ENCODE measurements at regions not wholly inside any gene's neighbourhood (a gene's known extent, or its start where the extent isn't known, plus 50 kb on each side); places are given as distances from the start of the nearest gene placed in this dataset.
A peak's percentile ranks its signal among the peaks of the same experiment; 100 is the strongest.

DNA sequence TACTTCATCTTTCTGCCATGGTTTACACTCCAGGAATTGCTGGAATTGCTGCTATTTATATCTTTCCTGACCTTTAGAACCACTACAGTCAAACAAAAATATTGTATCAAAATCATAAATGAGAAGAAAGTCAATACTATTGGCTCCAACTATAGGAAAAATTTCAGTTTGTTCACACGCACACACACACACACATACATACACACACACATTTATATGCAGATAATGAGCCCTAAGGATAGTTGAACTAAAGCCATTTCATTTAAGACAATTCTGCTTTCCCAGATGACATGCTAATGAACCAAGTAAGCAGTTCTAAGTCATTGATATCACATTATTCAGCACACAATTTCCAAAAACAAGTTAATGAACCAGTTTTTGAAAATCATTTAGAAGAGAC is 627.3 kb downstream of the PLOD2 start:
- H3K4me3 ChIP-seq (ENCODE audit: low read depth, low read length), result no peak overlapping the region
- DNase-seq (ENCODE audit: low read depth), result no peak
- TF ChIP-seq, protein P1, sequence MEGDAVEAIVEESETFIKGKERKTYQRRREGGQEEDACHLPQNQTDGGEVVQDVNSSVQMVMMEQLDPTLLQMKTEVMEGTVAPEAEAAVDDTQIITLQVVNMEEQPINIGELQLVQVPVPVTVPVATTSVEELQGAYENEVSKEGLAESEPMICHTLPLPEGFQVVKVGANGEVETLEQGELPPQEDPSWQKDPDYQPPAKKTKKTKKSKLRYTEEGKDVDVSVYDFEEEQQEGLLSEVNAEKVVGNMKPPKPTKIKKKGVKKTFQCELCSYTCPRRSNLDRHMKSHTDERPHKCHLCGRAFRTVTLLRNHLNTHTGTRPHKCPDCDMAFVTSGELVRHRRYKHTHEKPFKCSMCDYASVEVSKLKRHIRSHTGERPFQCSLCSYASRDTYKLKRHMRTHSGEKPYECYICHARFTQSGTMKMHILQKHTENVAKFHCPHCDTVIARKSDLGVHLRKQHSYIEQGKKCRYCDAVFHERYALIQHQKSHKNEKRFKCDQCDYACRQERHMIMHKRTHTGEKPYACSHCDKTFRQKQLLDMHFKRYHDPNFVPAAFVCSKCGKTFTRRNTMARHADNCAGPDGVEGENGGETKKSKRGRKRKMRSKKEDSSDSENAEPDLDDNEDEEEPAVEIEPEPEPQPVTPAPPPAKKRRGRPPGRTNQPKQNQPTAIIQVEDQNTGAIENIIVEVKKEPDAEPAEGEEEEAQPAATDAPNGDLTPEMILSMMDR (IDR thresholded peaks at IDR 0.05; ENCODE audit: insufficient read depth, low read length), result no peak

DNA sequence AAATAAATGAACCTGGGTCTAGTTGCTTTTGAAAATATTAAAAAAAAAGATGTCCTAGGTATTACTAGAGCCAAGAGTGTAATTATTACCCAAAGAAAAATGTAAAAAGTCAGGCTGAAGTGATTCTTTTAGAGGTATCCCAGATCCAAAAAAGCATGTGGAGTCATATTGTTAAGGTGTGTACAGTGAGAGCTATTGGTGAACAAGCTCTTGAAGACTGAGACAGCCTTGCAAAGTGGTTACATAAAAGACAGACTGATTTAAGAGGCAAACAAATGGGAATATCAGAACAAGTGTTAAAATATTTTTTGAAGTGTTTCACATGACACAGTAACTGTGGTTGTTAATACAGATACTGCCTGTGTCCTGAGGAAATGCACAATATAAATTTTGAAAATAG is 624.5 kb downstream of the PLOD2 start:
- TF ChIP-seq, protein P1 (IDR thresholded peaks at IDR 0.05; ENCODE audit: insufficient read depth, low read length), result no peak
- H3K4me3 ChIP-seq (ENCODE audit: low read depth, low read length), result no peak overlapping the region
- no peak for DNase-seq (ENCODE audit: low read depth)

DNA sequence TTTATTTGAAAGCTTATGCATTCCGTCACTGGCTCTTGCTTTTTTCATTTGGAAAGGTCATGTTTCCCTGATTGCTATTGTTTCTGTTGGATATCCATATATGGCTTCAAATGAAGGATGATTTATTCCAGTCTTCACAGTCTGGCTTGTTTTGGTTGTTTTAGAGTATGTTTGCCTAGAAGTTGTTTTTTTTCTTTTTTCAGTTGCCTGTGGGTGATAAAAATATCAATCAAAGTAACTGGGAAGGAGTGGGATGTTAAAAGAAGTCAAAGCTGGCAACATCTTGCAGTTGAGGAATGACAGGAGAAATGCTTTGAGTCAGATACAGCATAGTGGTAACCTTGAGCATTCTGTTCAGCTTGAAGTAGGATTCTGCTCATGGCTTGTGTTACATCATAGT is 610.5 kb downstream of the PLOD2 start:
- TF ChIP-seq, protein P1 (IDR thresholded peaks at IDR 0.05; ENCODE audit: insufficient read depth, low read length), result no peak
- DNase-seq (ENCODE audit: low read depth), result no peak

DNA sequence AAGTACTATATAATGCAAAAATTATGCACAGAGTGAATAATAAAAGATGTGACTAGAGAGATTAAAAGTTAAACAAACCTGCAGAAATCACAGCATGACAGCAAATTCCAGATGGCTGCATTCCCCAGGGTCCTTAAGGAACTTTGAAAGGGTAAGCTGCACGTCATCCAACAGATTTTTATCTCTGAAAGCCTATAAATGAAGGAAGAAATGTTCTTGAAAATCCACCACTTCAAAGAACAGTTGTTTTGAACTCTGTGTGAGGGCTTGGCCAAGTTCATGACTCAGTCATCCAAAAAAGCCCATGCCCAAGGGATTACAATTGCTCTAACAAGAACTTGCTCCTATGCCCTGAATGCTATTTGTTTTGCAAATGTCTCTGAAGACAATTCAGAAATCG is 603.6 kb downstream of the PLOD2 start:
- peak; percentile 8 for DNase-seq (ENCODE audit: low read depth)
- TF ChIP-seq, protein P1 (IDR thresholded peaks at IDR 0.05; ENCODE audit: insufficient read depth, low read length), result no peak
- no peak overlapping the region for H3K4me3 ChIP-seq (ENCODE audit: low read depth, low read length)

More for the DNA sequence above, 610.5 kb downstream of the PLOD2 start:
- H3K4me3 ChIP-seq (ENCODE audit: low read depth, low read length), result no peak overlapping the region

DNA sequence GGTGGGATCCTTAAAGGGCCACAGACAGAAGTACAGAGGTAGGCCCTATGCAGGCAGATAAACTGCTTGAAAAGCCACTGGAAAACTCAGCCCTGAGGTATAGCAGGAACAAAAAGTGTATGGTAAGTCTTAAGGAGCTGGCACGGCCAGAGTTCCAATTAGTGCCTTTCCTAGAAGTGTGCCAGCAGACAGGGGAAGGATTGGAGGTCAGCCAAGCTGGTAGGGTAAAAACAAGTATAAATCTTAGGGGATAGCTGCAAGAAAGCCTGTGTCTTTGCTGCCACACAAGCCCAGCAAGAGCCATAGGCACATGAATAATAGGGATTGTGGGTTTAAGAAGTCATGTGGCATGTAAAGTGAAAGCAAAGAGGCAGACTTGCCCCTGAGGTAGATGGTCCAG is 582.5 kb downstream of the PLOD2 start:
- H3K4me3 ChIP-seq (ENCODE audit: low read depth, low read length), result no peak overlapping the region
- TF ChIP-seq, protein P1 (IDR thresholded peaks at IDR 0.05; ENCODE audit: insufficient read depth, low read length), result no peak

DNA sequence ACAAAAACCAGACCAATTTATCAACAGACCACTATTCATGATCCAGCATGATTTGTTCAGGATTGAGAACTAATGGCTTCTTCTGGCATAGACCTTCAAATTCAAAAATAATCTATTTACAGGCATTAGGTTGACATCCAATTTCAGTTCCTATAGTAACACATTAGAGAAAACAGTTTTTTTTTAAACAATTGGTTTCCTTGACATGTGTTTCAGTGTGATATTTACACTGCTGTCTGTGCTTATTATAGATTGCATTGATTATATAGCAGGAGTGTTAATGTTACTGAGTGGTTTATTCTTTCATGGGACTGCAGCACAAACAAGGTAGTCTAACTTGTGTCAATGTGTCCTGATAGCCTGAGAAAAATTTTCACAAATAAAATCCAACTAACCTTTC is 579.3 kb downstream of the PLOD2 start:
- DNase-seq (ENCODE audit: low read depth), result no peak
- TF ChIP-seq, protein P1 (IDR thresholded peaks at IDR 0.05; ENCODE audit: insufficient read depth, low read length), result no peak
- H3K4me3 ChIP-seq (ENCODE audit: low read depth, low read length), result no peak overlapping the region

More for the DNA sequence above, 582.5 kb downstream of the PLOD2 start:
- no peak for DNase-seq (ENCODE audit: low read depth)

DNA sequence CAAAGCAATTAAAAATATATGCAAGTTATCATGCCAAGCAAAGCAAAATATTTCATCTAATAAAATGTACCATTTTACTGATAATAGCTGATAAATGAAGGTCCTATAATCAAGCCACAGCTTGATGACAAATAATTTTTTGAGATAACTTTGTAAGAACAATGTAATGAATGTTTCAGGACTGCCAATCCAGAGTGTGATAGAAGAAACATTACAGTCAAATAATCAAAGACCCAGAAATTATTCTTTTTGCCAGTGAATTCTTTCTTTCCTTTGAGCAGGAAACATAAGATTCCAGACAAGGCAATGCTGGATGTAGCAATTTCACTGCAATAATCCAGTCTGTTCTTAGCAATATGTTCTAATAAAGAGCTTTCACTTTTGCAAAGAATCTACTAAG is 556.1 kb downstream of the PLOD2 start:
- DNase-seq (ENCODE audit: low read depth), result no peak
- TF ChIP-seq, protein P1 (IDR thresholded peaks at IDR 0.05; ENCODE audit: insufficient read depth, low read length), result no peak
- H3K4me3 ChIP-seq (ENCODE audit: low read depth, low read length), result no peak overlapping the region

Data from fibroblast of the aortic adventitia (primary cell).